Coronary artery (tissue), 2 donors: ENCODE measurements at regions not wholly inside any gene's neighbourhood (a gene's known extent, or its start where the extent isn't known, plus 50 kb on each side); places are given as distances from the start of the nearest gene placed in this dataset.

Source experiments
- DNase-seq: peaks from one replicate; pipeline ENCODE4 v3.0.0-alpha.2; 2017; ENCODE audit warnings: low spot score
- H3K27ac ChIP-seq, 2 donors: fragments of 200-600 bp; sonication (generic); one replicate each; pipeline ENCODE4 v1.5.1; 2016 to 2019
- H3K4me3 ChIP-seq: fragments of 200-600 bp; sonication (generic); 2 replicates; pipeline ENCODE4 v1.5.1; 2016; ENCODE audit warnings: mild to moderate bottlenecking, moderate library complexity
- CTCF ChIP-seq: fragments of 200-600 bp; sonication (generic); IDR thresholded peaks from one replicate; pipeline ENCODE4 v1.5.1; 2019; ENCODE audit warnings: antibody characterized with exemption

- DNase-seq: no peak
- Histone ChIP-seq H3K4me3 (no peak overlapping the region), H3K27ac (no peak overlapping the region)
- TF ChIP-seq CTCF: no peak
Measured at GRCh38 chr7:115088893-115089292, 167.0 kb downstream of the MDFIC start.

GRCh38 chr7:115087437-115087836 lies 165.5 kb downstream of the MDFIC start:
- no peak overlapping the region for H3K4me3 ChIP-seq
- TF ChIP-seq CTCF: no peak

GRCh38 chr7:115086146-115086841 lies 164.4 kb downstream of the MDFIC start:
- H3K27ac ChIP-seq: no peak overlapping the region
- TF ChIP-seq CTCF: no peak
- no peak overlapping the region for H3K4me3 ChIP-seq
- DNase-seq: no peak

More at GRCh38 chr7:115087437-115087836, 165.5 kb downstream of the MDFIC start:
- no peak overlapping the region for H3K27ac ChIP-seq
- no peak for DNase-seq

- Histone ChIP-seq H3K4me3 (no peak overlapping the region), H3K27ac (no peak overlapping the region)
Measured at GRCh38 chr7:115085421-115085820, 163.5 kb downstream of the MDFIC start.

GRCh38 chr7:115083935-115084334 lies 162.0 kb downstream of the MDFIC start:
- Histone ChIP-seq H3K4me3 (no peak overlapping the region), H3K27ac (no peak overlapping the region)
- DNase-seq: no peak
- no peak for TF ChIP-seq CTCF

More at GRCh38 chr7:115085421-115085820, 163.5 kb downstream of the MDFIC start:
- no peak for DNase-seq
- TF ChIP-seq CTCF: no peak

GRCh38 chr7:115081772-115082171 lies 159.9 kb downstream of the MDFIC start:
- no peak for DNase-seq
- H3K4me3 ChIP-seq: no peak overlapping the region
- TF ChIP-seq CTCF: no peak
- H3K27ac ChIP-seq: no peak overlapping the region

GRCh38 chr7:115078851-115079250 lies 157.0 kb downstream of the MDFIC start:
- TF ChIP-seq CTCF: no peak
- no peak for DNase-seq
- H3K27ac ChIP-seq: no peak overlapping the region
- no peak overlapping the region for H3K4me3 ChIP-seq
